Breast epithelium (tissue), 4 donors: ENCODE measurements at regions not wholly inside any gene's neighbourhood (a gene's known extent, or its start where the extent isn't known, plus 50 kb on each side); places are given as distances from the start of the nearest gene placed in this dataset.

Experiments used
- DNase-seq, 2 donors: peaks; one replicate each; pipeline ENCODE4 v3.0.0-alpha.2; 2019; ENCODE audit warnings: low spot score in 2 of 2
- H3K27ac ChIP-seq, 2 donors: fragments of 200-600 bp; sonication (generic) in 1 of 2; one replicate each; pipeline ENCODE4 v1.5.1; 2016 to 2019; ENCODE audit warnings: mild to moderate bottlenecking in 1 of 2
- H3K27me3 ChIP-seq, 2 donors: fragments of 200-600 bp; sonication (generic) in 1 of 2; one replicate each; pipeline versions ENCODE4 v1.5.1 to v1.6.0; 2017 to 2019; ENCODE audit warnings: control low read depth in 1 of 2, mild to moderate bottlenecking in 1 of 2
- H3K36me3 ChIP-seq: fragments of 200-600 bp; one replicate; pipeline ENCODE4 v1.5.1; 2019
- H3K4me1 ChIP-seq, 2 donors: fragments of 200-600 bp; sonication (generic); one replicate each; pipeline ENCODE4 v1.5.1; 2016 to 2019; ENCODE audit warnings: control low read depth in 1 of 2
- H3K4me3 ChIP-seq, 3 donors: fragments of 200-600 bp; sonication (generic); 1 replicate in 2 of 3; 2 replicates in 1 of 3; pipeline ENCODE4 v1.5.1; 2016 to 2019; ENCODE audit warnings: mild to moderate bottlenecking in 3 of 3, moderate library complexity in 2 of 3
- H3K9me3 ChIP-seq, 2 donors: fragments of 200-600 bp; sonication (generic) in 1 of 2; one replicate each; pipeline ENCODE4 v1.5.1; 2016 to 2019; ENCODE audit warnings: control low read depth in 1 of 2
- POLR2A ChIP-seq: fragments of 450-650 bp; IDR thresholded peaks from one replicate; pipeline ENCODE4 v1.6.1; 2016; ENCODE audit warnings: antibody characterized with exemption, mild to moderate bottlenecking, moderate library complexity
- POLR2AphosphoS5 ChIP-seq, 3 donors: sonication (generic); formaldehyde crosslinking; IDR thresholded peaks; one replicate each; pipeline ENCODE4 v1.6.1; 2017; ENCODE audit warnings: antibody characterized with exemption in 3 of 3
- intact Hi-C: fragments of 100-400 bp; cut with DNase I; formaldehyde crosslinking; loops from one replicate; pipeline ENCODE4 v1.15.1; 2023; ENCODE audit warnings: low total_unique reads
- TF ChIP-seq, protein P1 (sequence below), 3 donors: fragments of 450-650 bp; IDR thresholded peaks; one replicate each; pipeline ENCODE4 v1.5.1; 2016 to 2017; ENCODE audit warnings: antibody characterized with exemption in 3 of 3, mild to moderate bottlenecking in 3 of 3, moderate library complexity in 3 of 3

DNA sequence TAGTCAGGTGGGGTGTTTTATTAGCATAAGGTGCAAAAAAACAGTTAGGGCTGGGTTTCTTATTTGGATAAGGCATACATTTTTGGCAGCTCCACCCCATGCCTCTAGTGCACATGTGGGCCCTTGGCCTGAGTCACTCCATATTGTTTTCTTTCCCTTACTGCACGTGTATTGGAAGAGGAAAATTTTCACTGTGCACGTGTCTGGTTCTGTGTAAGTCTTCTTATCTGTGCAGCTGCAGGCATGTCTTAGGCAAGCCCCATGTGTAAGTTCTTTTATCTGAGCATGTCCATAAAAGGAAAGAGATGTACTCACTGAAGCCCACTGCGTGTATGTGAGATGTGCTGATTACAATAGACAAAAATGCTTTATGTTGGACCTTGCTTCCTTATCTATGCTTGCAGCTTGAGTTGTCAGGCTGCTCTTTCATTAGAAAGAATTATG lies 540.3 kb upstream of the IGFBP3 start:
- Histone ChIP-seq H3K9me3 (peaks cover 34 to 45% of the 10 kb centered on the region in 2 donors), H3K36me3 (no peaks in the 10 kb centered on the region), H3K27ac (no peak overlapping the region), H3K4me1 (no peaks in the 10 kb centered on the region), H3K4me3 (no peak overlapping the region), H3K27me3 (no peaks in the 10 kb centered on the region)
- no peak for DNase-seq
- TF ChIP-seq, protein P1, sequence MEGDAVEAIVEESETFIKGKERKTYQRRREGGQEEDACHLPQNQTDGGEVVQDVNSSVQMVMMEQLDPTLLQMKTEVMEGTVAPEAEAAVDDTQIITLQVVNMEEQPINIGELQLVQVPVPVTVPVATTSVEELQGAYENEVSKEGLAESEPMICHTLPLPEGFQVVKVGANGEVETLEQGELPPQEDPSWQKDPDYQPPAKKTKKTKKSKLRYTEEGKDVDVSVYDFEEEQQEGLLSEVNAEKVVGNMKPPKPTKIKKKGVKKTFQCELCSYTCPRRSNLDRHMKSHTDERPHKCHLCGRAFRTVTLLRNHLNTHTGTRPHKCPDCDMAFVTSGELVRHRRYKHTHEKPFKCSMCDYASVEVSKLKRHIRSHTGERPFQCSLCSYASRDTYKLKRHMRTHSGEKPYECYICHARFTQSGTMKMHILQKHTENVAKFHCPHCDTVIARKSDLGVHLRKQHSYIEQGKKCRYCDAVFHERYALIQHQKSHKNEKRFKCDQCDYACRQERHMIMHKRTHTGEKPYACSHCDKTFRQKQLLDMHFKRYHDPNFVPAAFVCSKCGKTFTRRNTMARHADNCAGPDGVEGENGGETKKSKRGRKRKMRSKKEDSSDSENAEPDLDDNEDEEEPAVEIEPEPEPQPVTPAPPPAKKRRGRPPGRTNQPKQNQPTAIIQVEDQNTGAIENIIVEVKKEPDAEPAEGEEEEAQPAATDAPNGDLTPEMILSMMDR (IDR thresholded peaks at IDR 0.05): no peak
- no peak for TF ChIP-seq POLR2A
- no peak for TF ChIP-seq POLR2AphosphoS5 (IDR thresholded peaks at IDR 0.05)
- intact Hi-C loops: no loop called here

DNA sequence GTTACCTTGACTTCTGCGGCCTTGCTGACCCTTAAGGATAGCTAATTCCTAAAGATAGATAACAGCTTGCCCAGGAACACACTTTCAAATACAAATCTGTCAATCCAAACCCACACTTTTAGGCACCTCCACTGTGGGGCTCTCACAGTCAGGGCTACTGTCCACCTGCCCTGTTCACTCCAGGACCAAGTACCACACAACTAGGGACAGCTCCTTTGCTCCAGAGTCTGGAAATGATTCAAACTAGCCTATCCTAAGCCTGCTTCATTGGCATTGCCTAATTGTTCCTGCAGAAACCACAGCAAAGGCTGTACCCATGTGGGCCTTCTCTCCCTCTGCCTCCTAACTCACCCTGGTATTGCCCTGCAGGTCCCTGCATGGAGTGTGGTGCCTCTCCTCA lies 538.9 kb upstream of the IGFBP3 start:
- H3K27ac ChIP-seq: no peak overlapping the region
- intact Hi-C loops: no loop called here
- no peaks in the 10 kb centered on the region for H3K36me3 ChIP-seq
- peaks cover 20 to 31% of the 10 kb centered on the region in 2 donors for H3K9me3 ChIP-seq
- DNase-seq: no peak
- H3K4me1 ChIP-seq: no peaks in the 10 kb centered on the region
- H3K27me3 ChIP-seq: no peaks in the 10 kb centered on the region
- no peak overlapping the region for H3K4me3 ChIP-seq
- TF ChIP-seq POLR2AphosphoS5 (IDR thresholded peaks at IDR 0.05) (no peak), POLR2A (no peak)

DNA sequence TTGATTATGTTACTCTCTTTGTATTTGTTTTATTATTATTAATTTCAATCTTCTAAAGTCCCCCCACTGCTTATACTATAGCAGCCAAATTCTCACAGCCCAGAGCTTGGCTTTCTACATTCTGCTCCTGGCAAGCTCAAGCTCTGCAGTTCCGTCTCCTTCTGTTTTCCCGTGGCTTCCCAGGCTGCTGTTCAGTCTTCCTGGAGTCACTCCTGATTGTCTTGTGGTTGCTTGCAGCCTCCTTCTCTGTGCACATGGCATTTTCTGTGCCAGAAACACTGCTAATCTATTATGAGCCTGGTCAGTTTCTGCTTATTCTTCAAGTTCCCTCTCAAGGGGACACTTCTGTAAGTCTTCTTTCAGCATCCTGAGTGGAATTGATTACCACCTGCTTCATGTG lies 533.7 kb upstream of the IGFBP3 start:
- intact Hi-C loops: no loop called here
- H3K4me3 ChIP-seq: no peak overlapping the region
- H3K9me3 ChIP-seq: peaks cover 0 to 3% of the 10 kb centered on the region in 2 donors
- DNase-seq: no peak
- H3K27me3 ChIP-seq: no peaks in the 10 kb centered on the region
- H3K4me1 ChIP-seq: no peaks in the 10 kb centered on the region
- no peaks in the 10 kb centered on the region for H3K36me3 ChIP-seq
- no peak overlapping the region for H3K27ac ChIP-seq
- TF ChIP-seq, protein P1 (IDR thresholded peaks at IDR 0.05): no peak
- TF ChIP-seq POLR2A (no peak), POLR2AphosphoS5 (IDR thresholded peaks at IDR 0.05) (no peak)

DNA sequence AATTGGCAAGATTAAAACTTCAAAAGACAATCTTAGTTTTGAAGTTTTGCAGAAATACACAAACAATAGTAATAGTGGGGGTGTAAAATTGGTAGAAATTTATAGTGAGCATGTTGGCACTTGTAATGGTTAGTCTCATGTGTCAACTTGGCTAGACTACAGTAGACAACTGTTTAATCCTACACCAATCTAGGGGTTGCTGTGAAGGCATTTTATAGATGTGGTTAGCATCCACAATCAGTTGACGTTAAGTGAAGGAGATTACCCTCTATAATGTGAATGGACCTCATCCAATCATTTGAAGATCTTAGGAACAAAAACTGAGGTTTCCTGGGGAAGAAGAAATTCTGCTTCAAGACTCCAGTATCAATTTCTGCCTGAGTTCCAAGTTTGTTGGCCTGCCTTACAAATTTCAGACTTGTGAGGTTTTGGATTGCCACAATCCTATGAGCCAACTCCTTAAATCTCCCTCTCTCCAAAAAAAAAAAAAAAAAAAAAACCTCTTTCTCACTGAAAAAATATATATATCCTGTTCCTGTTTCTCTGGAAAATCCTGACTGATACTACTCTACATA lies 531.6 kb upstream of the IGFBP3 start:
- Histone ChIP-seq H3K4me1 (no peaks in the 10 kb centered on the region), H3K9me3 (no peaks in the 10 kb centered on the region), H3K36me3 (no peaks in the 10 kb centered on the region), H3K27ac (no peak overlapping the region), H3K4me3 (no peak overlapping the region), H3K27me3 (no peaks in the 10 kb centered on the region)
- intact Hi-C loops: no loop called here
- TF ChIP-seq, protein P1 (IDR thresholded peaks at IDR 0.05): no peak
- no peak for TF ChIP-seq POLR2AphosphoS5 (IDR thresholded peaks at IDR 0.05)
- TF ChIP-seq POLR2A: no peak
- DNase-seq: no peak

DNA sequence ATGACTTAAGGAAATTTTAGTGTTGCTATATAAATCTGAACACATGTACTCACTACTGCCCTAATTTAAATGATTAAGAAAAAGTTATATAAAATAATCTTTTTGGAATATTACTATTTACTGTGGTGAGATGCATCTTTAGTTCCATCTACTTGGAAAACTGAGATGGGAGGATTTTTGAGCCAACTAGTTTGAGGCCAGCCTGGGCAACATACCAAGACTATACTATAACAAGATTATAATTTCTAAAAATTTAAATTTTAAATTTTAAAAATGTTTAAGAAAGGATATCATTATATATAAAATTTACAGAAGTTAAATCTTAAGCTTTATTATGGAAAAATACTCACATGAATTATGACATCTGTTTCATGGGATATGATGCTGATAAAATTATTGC lies 530.8 kb upstream of the IGFBP3 start:
- Histone ChIP-seq H3K9me3 (no peaks in the 10 kb centered on the region), H3K27me3 (no peaks in the 10 kb centered on the region), H3K4me1 (no peaks in the 10 kb centered on the region), H3K36me3 (no peaks in the 10 kb centered on the region), H3K27ac (no peak overlapping the region), H3K4me3 (no peak overlapping the region)
- DNase-seq: no peak
- TF ChIP-seq POLR2A (no peak), POLR2AphosphoS5 (IDR thresholded peaks at IDR 0.05) (no peak)
- TF ChIP-seq, protein P1 (IDR thresholded peaks at IDR 0.05): no peak
- intact Hi-C loops: no loop called here

DNA sequence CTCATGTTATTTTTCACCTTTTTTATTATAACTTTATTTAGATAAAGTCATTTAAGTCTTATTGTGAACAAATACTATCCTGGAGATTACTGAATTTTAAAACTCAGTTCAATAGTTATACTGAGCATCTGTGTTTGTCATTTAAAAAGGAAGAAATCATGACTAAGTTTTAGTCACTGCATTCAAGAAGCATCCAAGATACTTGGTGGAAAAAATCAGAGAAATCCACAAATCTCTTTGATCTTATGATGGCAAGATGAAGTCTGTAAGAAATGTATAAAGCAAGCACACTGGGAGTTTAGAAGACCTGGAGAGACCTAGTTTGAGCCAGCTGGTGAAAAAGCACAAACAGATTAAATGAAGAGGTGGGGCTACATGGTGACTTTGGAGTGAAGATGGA lies 529.8 kb upstream of the IGFBP3 start:
- Histone ChIP-seq H3K4me1 (no peaks in the 10 kb centered on the region), H3K36me3 (no peaks in the 10 kb centered on the region), H3K27me3 (no peaks in the 10 kb centered on the region), H3K4me3 (no peak overlapping the region), H3K9me3 (no peaks in the 10 kb centered on the region), H3K27ac (no peak overlapping the region)
- TF ChIP-seq POLR2AphosphoS5 (IDR thresholded peaks at IDR 0.05): no peak
- no peak for TF ChIP-seq POLR2A
- TF ChIP-seq, protein P1 (IDR thresholded peaks at IDR 0.05): no peak
- DNase-seq: no peak
- intact Hi-C loops: no loop called here
